GM10266 (cell line): ENCODE measurements at regions not wholly inside any gene's neighbourhood (a gene's known extent, or its start where the extent isn't known, plus 50 kb on each side); places are given as distances from the start of the nearest gene placed in this dataset.

Experiments used
- DNase-seq: peaks from one replicate; pipeline ENCODE4 v3.0.0; 2012; ENCODE audit errors: extremely low spot score
- TF ChIP-seq, protein P1 (sequence below): IDR thresholded peaks from 2 replicates; pipeline ENCODE4 v1.5.1; 2012; ENCODE audit warnings: mild to moderate bottlenecking, low read depth; ENCODE audit not compliant: control insufficient read depth, insufficient read depth; ENCODE audit errors: missing control alignments

DNA sequence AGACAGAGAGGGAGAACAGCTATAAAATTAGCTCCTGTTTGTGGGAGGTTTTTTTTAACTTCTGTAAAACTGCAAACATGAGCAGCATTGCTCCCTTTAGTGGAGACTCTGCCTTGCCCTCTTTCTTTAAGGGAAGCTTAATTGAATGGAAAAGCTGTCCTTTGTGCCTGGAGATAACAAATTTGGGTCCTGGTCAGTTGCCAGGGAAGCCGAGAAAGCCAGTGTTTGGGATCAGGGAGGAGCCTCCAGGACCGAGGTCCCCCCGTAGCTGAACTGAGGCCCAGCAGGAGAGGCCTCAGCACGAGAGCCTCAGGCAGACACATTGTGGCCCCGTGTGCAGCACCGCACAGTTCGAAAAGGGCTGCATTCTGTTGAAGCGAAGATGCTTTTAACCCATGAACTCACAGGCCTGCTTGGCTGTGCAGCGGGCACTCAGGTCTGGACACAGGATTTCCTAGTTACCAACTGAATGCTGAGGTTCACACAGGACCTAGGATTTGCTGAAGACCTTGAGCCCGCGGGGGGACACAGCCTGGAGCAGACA lies 369.7 kb downstream of the DCDC2C start:
- DNase-seq: no peak
- TF ChIP-seq, protein P1, sequence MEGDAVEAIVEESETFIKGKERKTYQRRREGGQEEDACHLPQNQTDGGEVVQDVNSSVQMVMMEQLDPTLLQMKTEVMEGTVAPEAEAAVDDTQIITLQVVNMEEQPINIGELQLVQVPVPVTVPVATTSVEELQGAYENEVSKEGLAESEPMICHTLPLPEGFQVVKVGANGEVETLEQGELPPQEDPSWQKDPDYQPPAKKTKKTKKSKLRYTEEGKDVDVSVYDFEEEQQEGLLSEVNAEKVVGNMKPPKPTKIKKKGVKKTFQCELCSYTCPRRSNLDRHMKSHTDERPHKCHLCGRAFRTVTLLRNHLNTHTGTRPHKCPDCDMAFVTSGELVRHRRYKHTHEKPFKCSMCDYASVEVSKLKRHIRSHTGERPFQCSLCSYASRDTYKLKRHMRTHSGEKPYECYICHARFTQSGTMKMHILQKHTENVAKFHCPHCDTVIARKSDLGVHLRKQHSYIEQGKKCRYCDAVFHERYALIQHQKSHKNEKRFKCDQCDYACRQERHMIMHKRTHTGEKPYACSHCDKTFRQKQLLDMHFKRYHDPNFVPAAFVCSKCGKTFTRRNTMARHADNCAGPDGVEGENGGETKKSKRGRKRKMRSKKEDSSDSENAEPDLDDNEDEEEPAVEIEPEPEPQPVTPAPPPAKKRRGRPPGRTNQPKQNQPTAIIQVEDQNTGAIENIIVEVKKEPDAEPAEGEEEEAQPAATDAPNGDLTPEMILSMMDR: no peak

- no peak for DNase-seq
- TF ChIP-seq, protein P1: no peak
These were observed 373.6 kb downstream of the DCDC2C start for GRCh38 chr2:4077017-4077416.

GRCh38 chr2:4085186-4085585 lies 381.8 kb downstream of the DCDC2C start:
- no peak for DNase-seq
- TF ChIP-seq, protein P1: no peak

DNA sequence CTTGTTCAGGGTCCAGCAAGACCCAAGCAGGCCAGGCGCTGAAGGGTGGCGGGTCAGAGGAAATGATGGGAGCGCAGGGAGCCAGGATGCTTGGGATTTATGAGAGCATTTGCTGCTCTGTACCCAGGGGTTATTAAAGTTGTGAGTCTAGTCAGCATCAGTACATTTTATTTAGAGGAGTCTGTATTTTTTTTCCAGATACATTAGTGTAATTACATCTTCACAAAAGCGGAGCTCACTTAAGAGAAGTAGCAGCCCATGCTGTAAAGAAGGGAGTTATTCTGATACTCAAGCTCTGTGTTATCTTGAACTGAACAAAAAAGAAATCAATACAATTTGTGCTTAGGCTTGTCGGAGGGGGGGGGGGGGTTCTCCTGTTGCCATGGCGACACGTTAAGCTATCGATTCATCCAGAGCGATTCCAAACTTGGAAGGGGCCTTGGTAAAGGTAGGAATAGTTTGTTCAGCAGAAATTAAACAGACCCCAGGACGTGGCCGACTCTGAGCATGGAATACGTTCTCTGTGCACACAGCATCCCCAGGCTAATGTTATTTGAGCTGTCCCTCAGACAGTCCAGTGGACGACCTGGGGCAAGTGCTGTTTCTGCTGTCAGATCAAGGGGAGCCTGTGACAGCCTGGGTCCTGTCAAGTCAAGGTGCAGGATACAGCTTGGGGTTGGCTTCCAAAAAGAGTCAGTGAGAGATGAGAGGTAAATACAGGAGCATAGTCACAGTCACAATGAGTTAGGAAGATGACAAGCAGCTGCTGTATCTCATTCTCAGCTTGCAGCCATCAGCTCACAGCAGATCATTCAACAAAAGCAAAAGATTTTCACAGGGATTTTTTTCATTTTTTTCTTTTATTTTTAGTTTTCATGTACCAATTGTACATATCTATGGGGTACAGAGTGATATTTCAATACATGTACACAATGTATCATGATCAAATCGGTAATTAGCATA lies 387.6 kb downstream of the DCDC2C start:
- TF ChIP-seq, protein P1: no peak
- DNase-seq: no peak

GRCh38 chr2:4091869-4092268 lies 388.5 kb downstream of the DCDC2C start:
- TF ChIP-seq, protein P1: no peak

DNA sequence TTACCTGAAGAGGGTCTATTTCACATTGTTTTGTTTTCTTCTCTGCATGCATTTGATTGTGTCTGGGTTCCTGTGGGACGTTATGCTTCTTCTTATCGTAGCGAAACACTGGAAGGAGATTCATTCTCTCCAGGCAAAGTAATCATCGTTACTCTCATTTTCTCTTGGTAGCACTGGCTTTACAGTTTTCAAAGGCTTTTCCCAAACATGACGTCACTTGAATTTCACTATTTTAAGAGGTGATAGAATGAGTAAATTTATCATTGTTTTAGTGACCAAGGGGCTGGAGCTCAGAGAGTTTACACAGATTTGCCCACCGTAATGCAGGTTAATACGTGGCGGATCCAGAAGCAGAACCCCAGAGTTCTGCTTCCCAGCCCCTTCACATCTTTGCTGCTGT lies 391.4 kb downstream of the DCDC2C start:
- DNase-seq: no peak
- TF ChIP-seq, protein P1: no peak

More at GRCh38 chr2:4091869-4092268, 388.5 kb downstream of the DCDC2C start:
- DNase-seq: no peak
